HepG2 (cell line): ENCODE measurements at regions not wholly inside any gene's neighbourhood (a gene's known extent, or its start where the extent isn't known, plus 50 kb on each side); places are given as distances from the start of the nearest gene placed in this dataset.

Source experiments
- GABPB1 ChIP-seq: IDR thresholded peaks from 2 replicates; pipeline ENCODE4 v1.6.1; 2016; ENCODE audit warnings: mild to moderate bottlenecking, missing genetic modification reagents, moderate library complexity, missing compliant biosample characterization
- RAD21 ChIP-seq: fragments of 450-650 bp; formaldehyde crosslinking; IDR thresholded peaks from 2 replicates; pipeline ENCODE4 v1.5.0; 2020; ENCODE audit warnings: mild to moderate bottlenecking
- TF ChIP-seq, protein P1 (sequence below): sonication (generic); formaldehyde crosslinking; IDR thresholded peaks from 2 replicates; pipeline ENCODE4 v1.5.0; 2020; ENCODE audit warnings: mild to moderate bottlenecking, missing genetic modification reagents, moderate library complexity
- TF ChIP-seq, protein P2 (sequence below), 2 experiments: sonication (generic) in 1 of 2; formaldehyde crosslinking in 1 of 2; IDR thresholded peaks; 2 replicates each; pipeline versions ENCODE4 v1.5.1 to v1.6.1; 2011 to 2020; ENCODE audit warnings: borderline replicate concordance in 1 of 2, low read depth in 1 of 2, low read length in 1 of 2, mild to moderate bottlenecking in 1 of 2, missing genetic modification reagents in 1 of 2, moderate library complexity in 1 of 2

DNA sequence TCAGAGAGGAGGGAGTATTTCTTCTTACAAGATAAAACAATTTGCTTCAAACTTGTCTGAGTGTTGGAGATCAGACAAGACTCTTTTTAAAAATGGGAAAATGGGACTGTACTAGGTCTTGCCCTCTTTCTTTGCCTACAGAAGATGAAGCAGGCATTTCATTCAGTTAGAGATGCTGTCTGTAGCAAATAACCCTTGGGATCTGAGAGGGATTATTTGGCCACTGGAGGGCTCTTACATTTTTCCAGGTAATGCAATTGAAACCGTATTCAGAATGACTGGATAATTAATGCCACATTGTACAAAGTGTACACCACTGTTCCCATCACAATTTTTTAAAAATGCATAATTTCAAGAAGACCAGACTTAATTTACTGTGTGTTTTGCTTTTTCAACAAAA is 258.5 kb upstream of the KIRREL3 start:
- TF ChIP-seq RAD21 (CRISPR knock-in tag) (no peak), GABPB1 (CRISPR knock-in tag) (no peak)
- TF ChIP-seq, protein P1, sequence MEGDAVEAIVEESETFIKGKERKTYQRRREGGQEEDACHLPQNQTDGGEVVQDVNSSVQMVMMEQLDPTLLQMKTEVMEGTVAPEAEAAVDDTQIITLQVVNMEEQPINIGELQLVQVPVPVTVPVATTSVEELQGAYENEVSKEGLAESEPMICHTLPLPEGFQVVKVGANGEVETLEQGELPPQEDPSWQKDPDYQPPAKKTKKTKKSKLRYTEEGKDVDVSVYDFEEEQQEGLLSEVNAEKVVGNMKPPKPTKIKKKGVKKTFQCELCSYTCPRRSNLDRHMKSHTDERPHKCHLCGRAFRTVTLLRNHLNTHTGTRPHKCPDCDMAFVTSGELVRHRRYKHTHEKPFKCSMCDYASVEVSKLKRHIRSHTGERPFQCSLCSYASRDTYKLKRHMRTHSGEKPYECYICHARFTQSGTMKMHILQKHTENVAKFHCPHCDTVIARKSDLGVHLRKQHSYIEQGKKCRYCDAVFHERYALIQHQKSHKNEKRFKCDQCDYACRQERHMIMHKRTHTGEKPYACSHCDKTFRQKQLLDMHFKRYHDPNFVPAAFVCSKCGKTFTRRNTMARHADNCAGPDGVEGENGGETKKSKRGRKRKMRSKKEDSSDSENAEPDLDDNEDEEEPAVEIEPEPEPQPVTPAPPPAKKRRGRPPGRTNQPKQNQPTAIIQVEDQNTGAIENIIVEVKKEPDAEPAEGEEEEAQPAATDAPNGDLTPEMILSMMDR = no peak
- TF ChIP-seq, protein P2, sequence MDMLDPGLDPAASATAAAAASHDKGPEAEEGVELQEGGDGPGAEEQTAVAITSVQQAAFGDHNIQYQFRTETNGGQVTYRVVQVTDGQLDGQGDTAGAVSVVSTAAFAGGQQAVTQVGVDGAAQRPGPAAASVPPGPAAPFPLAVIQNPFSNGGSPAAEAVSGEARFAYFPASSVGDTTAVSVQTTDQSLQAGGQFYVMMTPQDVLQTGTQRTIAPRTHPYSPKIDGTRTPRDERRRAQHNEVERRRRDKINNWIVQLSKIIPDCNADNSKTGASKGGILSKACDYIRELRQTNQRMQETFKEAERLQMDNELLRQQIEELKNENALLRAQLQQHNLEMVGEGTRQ (IDR thresholded peaks at IDR 0.05; ENCODE audit: low read depth, low read length) = no peak
- TF ChIP-seq, protein P2 (CRISPR knock-in tag; IDR thresholded peaks at IDR 0.05; ENCODE audit: borderline replicate concordance) = no peak
